GM12878 (cell line): ENCODE measurements at regions not wholly inside any gene's neighbourhood (a gene's known extent, or its start where the extent isn't known, plus 50 kb on each side); places are given as distances from the start of the nearest gene placed in this dataset.

Experiments
- IKZF1 ChIP-seq: fragments of 450-650 bp; conservative IDR thresholded peaks from 2 replicates; pipeline ENCODE4 v1.6.1; 2017; ENCODE audit warnings: antibody characterized with exemption, mild to moderate bottlenecking
- KDM1A ChIP-seq: fragments of 200-600 bp; sonication (generic); IDR thresholded peaks from 2 replicates; pipeline ENCODE4 v1.6.1; 2016; ENCODE audit warnings: borderline replicate concordance
- NFIC ChIP-seq: IDR thresholded peaks from 2 replicates; pipeline ENCODE4 v1.6.1; 2012; ENCODE audit warnings: low read depth, mild to moderate bottlenecking, inconsistent platforms, low read length, moderate library complexity
- PML ChIP-seq: IDR thresholded peaks from 2 replicates; pipeline ENCODE4 v1.6.1; 2012; ENCODE audit warnings: low read length, inconsistent platforms
- RBBP5 ChIP-seq: fragments of 200-600 bp; sonication (generic); conservative IDR thresholded peaks from 2 replicates; pipeline ENCODE4 v1.6.1; 2016
- RFX5 ChIP-seq: IDR thresholded peaks from 2 replicates; pipeline ENCODE4 v1.6.1; 2011; ENCODE audit warnings: low read depth, low read length, improper control_type of control experiment
- SREBF1 ChIP-seq: IDR thresholded peaks from 2 replicates; pipeline ENCODE4 v1.6.1; 2012; ENCODE audit warnings: mild to moderate bottlenecking, low read length
- ZNF217 ChIP-seq: fragments of 450-650 bp; IDR thresholded peaks from 2 replicates; pipeline ENCODE4 v1.6.1; 2017; ENCODE audit warnings: antibody characterized with exemption, mild to moderate bottlenecking
- TF ChIP-seq, protein P1 (sequence below): fragments of 450-650 bp; IDR thresholded peaks from 2 replicates; pipeline ENCODE4 v1.6.1; 2017; ENCODE audit warnings: mild to moderate bottlenecking, moderate library complexity
- TF ChIP-seq, protein P2 (sequence below): fragments of 450-650 bp; IDR thresholded peaks from 2 replicates; pipeline ENCODE4 v1.6.1; 2017; ENCODE audit warnings: low read depth, mild to moderate bottlenecking, moderate library complexity

DNA sequence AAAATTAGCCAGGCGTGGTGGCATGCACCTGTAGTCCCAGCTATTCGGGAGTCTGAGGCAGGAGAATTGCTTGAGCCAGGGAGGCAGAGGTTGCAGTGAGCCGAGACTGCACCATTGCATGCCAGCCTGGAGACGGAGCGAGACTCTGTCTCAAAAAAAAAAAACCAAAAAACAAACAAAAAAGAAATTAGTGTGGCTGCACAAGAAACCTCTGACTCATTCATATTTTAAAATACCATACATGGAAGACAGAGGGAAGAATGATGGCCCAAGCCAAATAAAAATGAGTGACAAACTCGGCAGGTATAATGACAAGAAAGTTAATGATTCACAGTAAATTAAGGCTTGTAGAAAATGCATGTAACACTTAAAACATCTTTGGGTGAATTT lies 875.8 kb downstream of the EPHA4 start (continued):
- TF ChIP-seq, protein P1, sequence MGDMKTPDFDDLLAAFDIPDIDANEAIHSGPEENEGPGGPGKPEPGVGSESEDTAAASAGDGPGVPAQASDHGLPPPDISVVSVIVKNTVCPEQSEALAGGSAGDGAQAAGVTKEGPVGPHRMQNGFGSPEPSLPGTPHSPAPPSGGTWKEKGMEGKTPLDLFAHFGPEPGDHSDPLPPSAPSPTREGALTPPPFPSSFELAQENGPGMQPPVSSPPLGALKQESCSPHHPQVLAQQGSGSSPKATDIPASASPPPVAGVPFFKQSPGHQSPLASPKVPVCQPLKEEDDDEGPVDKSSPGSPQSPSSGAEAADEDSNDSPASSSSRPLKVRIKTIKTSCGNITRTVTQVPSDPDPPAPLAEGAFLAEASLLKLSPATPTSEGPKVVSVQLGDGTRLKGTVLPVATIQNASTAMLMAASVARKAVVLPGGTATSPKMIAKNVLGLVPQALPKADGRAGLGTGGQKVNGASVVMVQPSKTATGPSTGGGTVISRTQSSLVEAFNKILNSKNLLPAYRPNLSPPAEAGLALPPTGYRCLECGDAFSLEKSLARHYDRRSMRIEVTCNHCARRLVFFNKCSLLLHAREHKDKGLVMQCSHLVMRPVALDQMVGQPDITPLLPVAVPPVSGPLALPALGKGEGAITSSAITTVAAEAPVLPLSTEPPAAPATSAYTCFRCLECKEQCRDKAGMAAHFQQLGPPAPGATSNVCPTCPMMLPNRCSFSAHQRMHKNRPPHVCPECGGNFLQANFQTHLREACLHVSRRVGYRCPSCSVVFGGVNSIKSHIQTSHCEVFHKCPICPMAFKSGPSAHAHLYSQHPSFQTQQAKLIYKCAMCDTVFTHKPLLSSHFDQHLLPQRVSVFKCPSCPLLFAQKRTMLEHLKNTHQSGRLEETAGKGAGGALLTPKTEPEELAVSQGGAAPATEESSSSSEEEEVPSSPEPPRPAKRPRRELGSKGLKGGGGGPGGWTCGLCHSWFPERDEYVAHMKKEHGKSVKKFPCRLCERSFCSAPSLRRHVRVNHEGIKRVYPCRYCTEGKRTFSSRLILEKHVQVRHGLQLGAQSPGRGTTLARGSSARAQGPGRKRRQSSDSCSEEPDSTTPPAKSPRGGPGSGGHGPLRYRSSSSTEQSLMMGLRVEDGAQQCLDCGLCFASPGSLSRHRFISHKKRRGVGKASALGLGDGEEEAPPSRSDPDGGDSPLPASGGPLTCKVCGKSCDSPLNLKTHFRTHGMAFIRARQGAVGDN: no peak
- no peak for TF ChIP-seq ZNF217
- no peak for TF ChIP-seq KDM1A
- TF ChIP-seq, protein P2, sequence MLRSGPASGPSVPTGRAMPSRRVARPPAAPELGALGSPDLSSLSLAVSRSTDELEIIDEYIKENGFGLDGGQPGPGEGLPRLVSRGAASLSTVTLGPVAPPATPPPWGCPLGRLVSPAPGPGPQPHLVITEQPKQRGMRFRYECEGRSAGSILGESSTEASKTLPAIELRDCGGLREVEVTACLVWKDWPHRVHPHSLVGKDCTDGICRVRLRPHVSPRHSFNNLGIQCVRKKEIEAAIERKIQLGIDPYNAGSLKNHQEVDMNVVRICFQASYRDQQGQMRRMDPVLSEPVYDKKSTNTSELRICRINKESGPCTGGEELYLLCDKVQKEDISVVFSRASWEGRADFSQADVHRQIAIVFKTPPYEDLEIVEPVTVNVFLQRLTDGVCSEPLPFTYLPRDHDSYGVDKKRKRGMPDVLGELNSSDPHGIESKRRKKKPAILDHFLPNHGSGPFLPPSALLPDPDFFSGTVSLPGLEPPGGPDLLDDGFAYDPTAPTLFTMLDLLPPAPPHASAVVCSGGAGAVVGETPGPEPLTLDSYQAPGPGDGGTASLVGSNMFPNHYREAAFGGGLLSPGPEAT: no peak
- TF ChIP-seq IKZF1: no peak
- no peak for TF ChIP-seq PML
- TF ChIP-seq NFIC: no peak
- TF ChIP-seq RFX5: no peak
- TF ChIP-seq SREBF1: no peak
- TF ChIP-seq RBBP5: no peak
